H7 (cell line): ENCODE measurements at regions not wholly inside any gene's neighbourhood (a gene's known extent, or its start where the extent isn't known, plus 50 kb on each side); places are given as distances from the start of the nearest gene placed in this dataset.
"Not testable (repeated sequence)": the region's sequence is repeated elsewhere in the genome, so short reads cannot be mapped to it uniquely, and the experiment has no call there.

Experiments
- DNase-seq: peaks from one replicate; pipeline ENCODE4 v3.0.0; 2012
- H3K27me3 ChIP-seq: 2 replicates; pipeline ENCODE4 v1.6.0; 2011; ENCODE audit warnings: mild to moderate bottlenecking, low read length; ENCODE audit not compliant: control insufficient read depth, insufficient read depth
- H3K36me3 ChIP-seq: replicated peaks from 2 replicates; pipeline ENCODE4 v1.5.1; 2011; ENCODE audit warnings: low read length; ENCODE audit not compliant: control insufficient read depth, insufficient read depth
- H3K4me3 ChIP-seq: 2 replicates; pipeline ENCODE4 v1.5.1; 2011; ENCODE audit warnings: low read depth, mild to moderate bottlenecking, control low read depth, low read length, moderate library complexity; ENCODE audit not compliant: insufficient read depth

- Histone ChIP-seq H3K27me3 (no peaks in the 10 kb centered on the region), H3K36me3 (no peaks in the 10 kb centered on the region), H3K4me3 (no peak overlapping the region)
- no peak for DNase-seq
Observed at GRCh38 chr14:54229136-54229535, 167.7 kb upstream of the CDKN3 start.

- no peaks in the 10 kb centered on the region for H3K27me3 ChIP-seq
- no peak overlapping the region for H3K4me3 ChIP-seq
- H3K36me3 ChIP-seq, result no peaks in the 10 kb centered on the region
- no peak for DNase-seq
Observed at GRCh38 chr14:54230645-54231044, 166.2 kb upstream of the CDKN3 start.

GRCh38 chr14:54232735-54233134, 164.1 kb upstream of the CDKN3 start:
- H3K27me3 ChIP-seq, result no peaks in the 10 kb centered on the region
- no peak overlapping the region for H3K4me3 ChIP-seq
- H3K36me3 ChIP-seq, result no peaks in the 10 kb centered on the region
- no peak for DNase-seq

- H3K36me3 ChIP-seq, result no peaks in the 10 kb centered on the region; the same call in 1 of the 2 replicates
- no peaks in the 10 kb centered on the region for H3K27me3 ChIP-seq
- H3K4me3 ChIP-seq, result no peak overlapping the region
- DNase-seq, result no peak
Observed at GRCh38 chr14:54241517-54241916, 155.3 kb upstream of the CDKN3 start.

GRCh38 chr14:54251356-54251755, 145.5 kb upstream of the CDKN3 start:
- H3K27me3 ChIP-seq, result no peaks in the 10 kb centered on the region; the same call in 1 of the 2 replicates
- DNase-seq, result no peak
- H3K4me3 ChIP-seq, result no peak overlapping the region
- H3K36me3 ChIP-seq, result no peaks in the 10 kb centered on the region

GRCh38 chr14:54252072-54252730, 144.6 kb upstream of the CDKN3 start:
- Histone ChIP-seq H3K27me3 (no peaks in the 10 kb centered on the region; the same call in 1 of the 2 replicates), H3K4me3 (no peak overlapping the region), H3K36me3 (no peaks in the 10 kb centered on the region)
- DNase-seq, result no peak

- no peaks in the 10 kb centered on the region; the same call in 1 of the 2 replicates for H3K27me3 ChIP-seq
- DNase-seq, result no peak
- no peak overlapping the region for H3K4me3 ChIP-seq
Observed at GRCh38 chr14:54253195-54253947, 143.4 kb upstream of the CDKN3 start.

GRCh38 chr14:54256156-54256555, 140.7 kb upstream of the CDKN3 start:
- Histone ChIP-seq H3K36me3 (no peaks in the 10 kb centered on the region), H3K4me3 (no peak overlapping the region), H3K27me3 (no peaks in the 10 kb centered on the region; the same call in 1 of the 2 replicates)
- DNase-seq, result no peak

More at GRCh38 chr14:54253195-54253947, 143.4 kb upstream of the CDKN3 start:
- H3K36me3 ChIP-seq, result no peaks in the 10 kb centered on the region

GRCh38 chr14:54257424-54257823, 139.4 kb upstream of the CDKN3 start:
- no peaks in the 10 kb centered on the region for H3K36me3 ChIP-seq
- no peaks in the 10 kb centered on the region; the same call in 1 of the 2 replicates for H3K27me3 ChIP-seq
- no peak for DNase-seq
- no peak overlapping the region for H3K4me3 ChIP-seq

GRCh38 chr14:54258382-54258781, 138.4 kb upstream of the CDKN3 start:
- H3K4me3 ChIP-seq, result no peak overlapping the region
- H3K36me3 ChIP-seq, result no peaks in the 10 kb centered on the region
- no peak for DNase-seq
- H3K27me3 ChIP-seq, result no peaks in the 10 kb centered on the region; the same call in 1 of the 2 replicates

- DNase-seq, result no peak
- H3K27me3 ChIP-seq, result no peaks in the 10 kb centered on the region; the same call in 1 of the 2 replicates
- no peaks in the 10 kb centered on the region for H3K36me3 ChIP-seq
- no peak overlapping the region for H3K4me3 ChIP-seq
Observed at GRCh38 chr14:54259821-54260220, 137.0 kb upstream of the CDKN3 start.

GRCh38 chr14:54261283-54261682, 135.5 kb upstream of the CDKN3 start:
- H3K36me3 ChIP-seq, result no peaks in the 10 kb centered on the region
- no peak overlapping the region for H3K4me3 ChIP-seq
- H3K27me3 ChIP-seq, result no peaks in the 10 kb centered on the region
- DNase-seq, result no peak

- DNase-seq, H3K27me3 ChIP-seq, H3K4me3 ChIP-seq, H3K36me3 ChIP-seq: not testable (repeated sequence)
Observed at GRCh38 chr14:54266616-54267015, 130.2 kb upstream of the CDKN3 start.

- DNase-seq, result no peak
- Histone ChIP-seq H3K27me3 (no peaks in the 10 kb centered on the region), H3K4me3 (no peak overlapping the region), H3K36me3 (no peaks in the 10 kb centered on the region)
Observed at GRCh38 chr14:54267172-54267571, 129.6 kb upstream of the CDKN3 start.

GRCh38 chr14:54275997-54276725, 120.6 kb upstream of the CDKN3 start:
- Histone ChIP-seq H3K36me3 (no peaks in the 10 kb centered on the region), H3K4me3 (no peak overlapping the region), H3K27me3 (no peaks in the 10 kb centered on the region)
- no peak for DNase-seq
